HEK293 (cell line): ENCODE measurements at regions not wholly inside any gene's neighbourhood (a gene's known extent, or its start where the extent isn't known, plus 50 kb on each side); places are given as distances from the start of the nearest gene placed in this dataset.

Experiments used
- CTCF ChIA-PET: fragments of 350-600 bp; formaldehyde crosslinking; extraction: SDS; loops from one replicate; lab custom pipeline; 2021; ENCODE audit warnings: antibody characterized with exemption; lab: Yijun Ruan, JAX
- POLR2A ChIA-PET: fragments of 300-600 bp; formaldehyde crosslinking; extraction: SDS; loops from one replicate; lab custom pipeline; 2020; ENCODE audit warnings: antibody characterized with exemption, inconsistent platforms; lab: Yijun Ruan, JAX
- H3K27ac ChIP-seq: fragments of 200-500 bp; sonication (Bioruptor generic); 2 replicates; pipeline ENCODE4 v1.5.1; 2014; ENCODE audit warnings: low read depth, low read length, control low read depth, inconsistent platforms; ENCODE audit errors: extremely low read depth
- H3K36me3 ChIP-seq, 2 experiments: fragments of 200-500 bp in 1 of 2; sonication (Bioruptor generic) in 1 of 2; 1 replicate in 1 of 2; 2 replicates in 1 of 2; pipeline ENCODE4 v1.5.1; 2014 to 2017; ENCODE audit warnings: inconsistent platforms in 2 of 2, low read length in 2 of 2; ENCODE audit not compliant: control insufficient read depth in 2 of 2, insufficient read depth in 1 of 2
- H3K4me1 ChIP-seq: fragments of 200-500 bp; sonication (Bioruptor generic); 2 replicates; pipeline ENCODE4 v1.5.1; 2014; ENCODE audit warnings: mild to moderate bottlenecking, low read length, inconsistent platforms; ENCODE audit not compliant: control insufficient read depth, insufficient read depth
- H3K4me3 ChIP-seq: 2 replicates; pipeline ENCODE4 v1.5.1; 2011; ENCODE audit warnings: low read depth, mild to moderate bottlenecking, control low read depth, low read length, moderate library complexity
- H3K9me3 ChIP-seq: fragments of 200-500 bp; sonication (Bioruptor generic); 2 replicates; pipeline ENCODE4 v1.5.1; 2014; ENCODE audit warnings: low read depth, low read length, inconsistent platforms; ENCODE audit not compliant: control insufficient read depth, insufficient read depth
- GLI4 ChIP-seq: fragments of 450-650 bp; formaldehyde crosslinking; IDR thresholded peaks from 2 replicates; pipeline ENCODE4 v1.5.1; 2016; ENCODE audit warnings: missing biosample characterization, missing genetic modification characterization
- GLIS1 ChIP-seq: fragments of 450-650 bp; formaldehyde crosslinking; IDR thresholded peaks from 2 replicates; pipeline ENCODE4 v1.5.1; 2016; ENCODE audit warnings: missing biosample characterization, missing genetic modification characterization
- KLF10 ChIP-seq: fragments of 450-650 bp; IDR thresholded peaks from 2 replicates; pipeline ENCODE4 v1.5.1; 2018; ENCODE audit warnings: missing biosample characterization, mild to moderate bottlenecking, missing genetic modification characterization
- OVOL3 ChIP-seq: fragments of 450-650 bp; formaldehyde crosslinking; IDR thresholded peaks from 2 replicates; pipeline ENCODE4 v1.5.1; 2016; ENCODE audit warnings: missing biosample characterization, missing genetic modification characterization
- REST ChIP-seq: fragments of 450-650 bp; formaldehyde crosslinking; IDR thresholded peaks from 2 replicates; pipeline ENCODE4 v1.5.1; 2016; ENCODE audit warnings: missing biosample characterization, missing genetic modification characterization
- ZBTB21 ChIP-seq: fragments of 450-650 bp; formaldehyde crosslinking; IDR thresholded peaks from 2 replicates; pipeline ENCODE4 v1.5.1; 2017; ENCODE audit warnings: missing biosample characterization, missing genetic modification characterization
- ZFP69B ChIP-seq: fragments of 450-650 bp; formaldehyde crosslinking; IDR thresholded peaks from 2 replicates; pipeline ENCODE4 v1.5.1; 2016; ENCODE audit warnings: missing biosample characterization, missing genetic modification characterization
- ZNF112 ChIP-seq: fragments of 450-650 bp; formaldehyde crosslinking; IDR thresholded peaks from 2 replicates; pipeline ENCODE4 v1.5.0; 2017; ENCODE audit warnings: missing biosample characterization, missing genetic modification characterization
- ZNF248 ChIP-seq: fragments of 450-650 bp; formaldehyde crosslinking; IDR thresholded peaks from 2 replicates; pipeline ENCODE4 v1.5.1; 2017; ENCODE audit warnings: missing biosample characterization, missing genetic modification characterization
- ZNF266 ChIP-seq: fragments of 450-650 bp; formaldehyde crosslinking; IDR thresholded peaks from 2 replicates; pipeline ENCODE4 v1.5.1; 2016; ENCODE audit warnings: missing biosample characterization, missing genetic modification characterization, low read depth
- ZNF292 ChIP-seq: fragments of 450-650 bp; formaldehyde crosslinking; IDR thresholded peaks from 2 replicates; pipeline ENCODE4 v1.5.1; 2016; ENCODE audit warnings: low read depth, missing biosample characterization, missing genetic modification characterization, borderline replicate concordance
- ZNF416 ChIP-seq: fragments of 450-650 bp; formaldehyde crosslinking; IDR thresholded peaks from 2 replicates; pipeline ENCODE4 v1.5.1; 2016; ENCODE audit warnings: missing biosample characterization, missing genetic modification characterization
- ZNF449 ChIP-seq: fragments of 450-650 bp; formaldehyde crosslinking; IDR thresholded peaks from 2 replicates; pipeline ENCODE4 v1.5.1; 2017; ENCODE audit warnings: missing biosample characterization, mild to moderate bottlenecking, missing genetic modification characterization, moderate library complexity
- ZNF510 ChIP-seq: fragments of 450-650 bp; formaldehyde crosslinking; IDR thresholded peaks from 2 replicates; pipeline ENCODE4 v1.5.1; 2018; ENCODE audit warnings: mild to moderate bottlenecking, missing genetic modification characterization, missing biosample characterization; ENCODE audit not compliant: insufficient replicate concordance
- ZNF513 ChIP-seq: fragments of 450-650 bp; IDR thresholded peaks from 2 replicates; pipeline ENCODE4 v1.5.1; 2018; ENCODE audit warnings: missing biosample characterization, missing genetic modification characterization
- ZNF518A ChIP-seq: fragments of 450-650 bp; formaldehyde crosslinking; conservative IDR thresholded peaks from 2 replicates; pipeline ENCODE4 v1.5.1; 2016; ENCODE audit warnings: low read depth, missing biosample characterization, missing genetic modification characterization
- ZNF521 ChIP-seq: fragments of 450-650 bp; formaldehyde crosslinking; IDR thresholded peaks from 2 replicates; pipeline ENCODE4 v1.5.1; 2017; ENCODE audit warnings: missing biosample characterization, mild to moderate bottlenecking, missing genetic modification characterization
- ZNF555 ChIP-seq: fragments of 450-650 bp; formaldehyde crosslinking; conservative IDR thresholded peaks from 2 replicates; pipeline ENCODE4 v1.5.1; 2017; ENCODE audit warnings: missing biosample characterization, mild to moderate bottlenecking, missing genetic modification characterization, inconsistent platforms
- ZNF560 ChIP-seq: fragments of 450-650 bp; formaldehyde crosslinking; IDR thresholded peaks from 2 replicates; pipeline ENCODE4 v1.5.1; 2017; ENCODE audit warnings: missing biosample characterization, missing genetic modification characterization, borderline replicate concordance
- ZNF654 ChIP-seq: fragments of 450-650 bp; formaldehyde crosslinking; IDR thresholded peaks from 2 replicates; pipeline ENCODE4 v1.5.1; 2016; ENCODE audit warnings: low read depth, missing biosample characterization, missing genetic modification characterization
- ZNF747 ChIP-seq: fragments of 450-650 bp; formaldehyde crosslinking; IDR thresholded peaks from 2 replicates; pipeline ENCODE4 v1.5.1; 2016; ENCODE audit warnings: missing biosample characterization, missing genetic modification characterization

- TF ChIP-seq ZNF518A (tag by site-specific recombination) = no peak
- TF ChIP-seq ZNF555 (tag by site-specific recombination) = no peak
- TF ChIP-seq ZNF112 (tag by site-specific recombination) = no peak
- no peak for TF ChIP-seq ZNF521 (tag by site-specific recombination)
- TF ChIP-seq ZNF449 (tag by site-specific recombination) = no peak
- TF ChIP-seq ZFP69B (tag by site-specific recombination) = no peak
- TF ChIP-seq GLI4 (tag by site-specific recombination) = no peak
- no peak for TF ChIP-seq ZNF747 (tag by site-specific recombination)
- no peak for TF ChIP-seq ZNF654 (tag by site-specific recombination)
These were observed 826.2 kb upstream of the TENM3 start (continued) for GRCh38 chr4:181416966-181417365.

GRCh38 chr4:181418496-181418895 is 824.7 kb upstream of the TENM3 start:
- H3K27ac ChIP-seq = no peak overlapping the region
- CTCF ChIA-PET = no interaction called here
- H3K4me1 ChIP-seq = peaks cover 2% of the 10 kb centered on the region; the same call in 1 of the 2 replicates
- no peaks in the 10 kb centered on the region for H3K9me3 ChIP-seq
- POLR2A ChIA-PET = no interaction called here
- no peaks in the 10 kb centered on the region for H3K36me3 ChIP-seq
- no peak for TF ChIP-seq GLIS1 (tag by site-specific recombination)
- no peak for TF ChIP-seq ZNF510
- TF ChIP-seq ZBTB21 (tag by site-specific recombination) = no peak
- TF ChIP-seq ZNF292 (tag by site-specific recombination) = no peak
- no peak for TF ChIP-seq ZNF521 (tag by site-specific recombination)
- no peak for TF ChIP-seq ZNF513
- no peak for TF ChIP-seq ZNF248 (tag by site-specific recombination)
- H3K4me3 ChIP-seq = no peak overlapping the region

GRCh38 chr4:181420950-181421349 is 822.3 kb upstream of the TENM3 start:
- Histone ChIP-seq H3K4me1 (peaks cover 2% of the 10 kb centered on the region; the same call in 1 of the 2 replicates), H3K27ac (no peak overlapping the region), H3K4me3 (no peak overlapping the region), H3K9me3 (no peaks in the 10 kb centered on the region), H3K36me3 (no peaks in the 10 kb centered on the region)
- POLR2A ChIA-PET = no interaction called here
- CTCF ChIA-PET = interaction anchor here (0.6 kb wide), 1 partner anchor 1821 kb away, joined by 4 read pairs; no protein-coding TSS in a partner anchor
- TF ChIP-seq REST (tag by site-specific recombination) = no peak
- no peak for TF ChIP-seq ZNF266 (tag by site-specific recombination)
- TF ChIP-seq ZNF560 (tag by site-specific recombination) = no peak
- no peak for TF ChIP-seq OVOL3 (tag by site-specific recombination)
- no peak for TF ChIP-seq ZNF416 (tag by site-specific recombination)
- TF ChIP-seq KLF10 = no peak
